Thymus (tissue), 11 donors: ENCODE measurements at regions not wholly inside any gene's neighbourhood (a gene's known extent, or its start where the extent isn't known, plus 50 kb on each side); places are given as distances from the start of the nearest gene placed in this dataset.

Source experiments
- DNase-seq, 9 donors: peaks; one replicate each; pipeline ENCODE4 v3.0.0-alpha.2; 2013; ENCODE audit warnings: low spot score in 9 of 9, low read depth in 6 of 9, missing footprints in 1 of 9
- H3K27ac ChIP-seq, 2 donors: one replicate each; pipeline ENCODE4 v1.5.1; 2013; ENCODE audit warnings: control low read depth in 1 of 2, low read depth in 1 of 2, low read length in 1 of 2, mild to moderate bottlenecking in 1 of 2, moderate library complexity in 1 of 2
- H3K27me3 ChIP-seq, 2 donors: one replicate each; pipeline ENCODE4 v1.5.1; 2013; ENCODE audit warnings: low read length in 1 of 2; ENCODE audit not compliant: control insufficient read depth in 2 of 2, insufficient read depth in 1 of 2
- H3K36me3 ChIP-seq, 2 donors: one replicate each; pipeline ENCODE4 v1.5.1; 2013; ENCODE audit warnings: low read length in 1 of 2, mild to moderate bottlenecking in 1 of 2, moderate library complexity in 1 of 2; ENCODE audit not compliant: control insufficient read depth in 2 of 2, insufficient read depth in 2 of 2
- H3K4me1 ChIP-seq, 2 donors: one replicate each; pipeline ENCODE4 v1.5.1; 2013; ENCODE audit warnings: low read length in 2 of 2; ENCODE audit not compliant: control insufficient read depth in 2 of 2, insufficient read depth in 2 of 2
- H3K4me3 ChIP-seq, 2 donors: one replicate each; pipeline ENCODE4 v1.5.1; 2013; ENCODE audit warnings: low read length in 2 of 2, control low read depth in 1 of 2, mild to moderate bottlenecking in 1 of 2
- H3K9me3 ChIP-seq, 2 donors: one replicate each; pipeline ENCODE4 v1.5.1; 2013; ENCODE audit warnings: low read length in 1 of 2, mild to moderate bottlenecking in 1 of 2; ENCODE audit not compliant: control insufficient read depth in 2 of 2, insufficient read depth in 1 of 2
- WGBS: extraction: QIAGEN DNeasy Blood & Tissue Kit; methylation state at CpG from one replicate; pipeline ENCODE4 v1.1.7; 2013; 5-methylcytosine and 5-hydroxymethylcytosine counted together
- donor health status: healthy.

DNA sequence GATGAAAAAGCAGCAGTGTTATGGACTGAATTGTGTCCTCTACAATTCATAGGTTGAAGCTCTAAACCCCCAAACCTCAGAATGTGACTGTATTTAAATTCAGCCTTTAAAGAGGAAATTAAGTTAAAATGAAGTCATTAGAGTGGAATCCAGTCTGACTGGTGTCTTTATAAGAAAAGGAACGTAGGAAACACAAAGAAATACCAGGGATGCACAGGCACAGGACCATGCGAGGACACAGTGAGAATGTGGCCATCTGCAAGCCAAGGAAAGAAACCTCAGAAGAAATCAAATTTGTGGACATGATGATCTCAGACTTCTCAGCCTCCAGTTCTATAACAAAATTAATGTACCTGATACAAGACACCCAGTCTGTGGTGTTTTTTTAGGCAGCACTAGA is 971.2 kb upstream of the CDH9 start:
- H3K27ac ChIP-seq: no peak overlapping the region
- WGBS: 81% methylated on average over 2 of the region's 2 CpGs
- H3K4me1 ChIP-seq: no peaks in the 10 kb centered on the region
- peaks cover 0 to 18% of the 10 kb centered on the region in 2 donors for H3K9me3 ChIP-seq
- no peaks in the 10 kb centered on the region for H3K36me3 ChIP-seq
- no peaks in the 10 kb centered on the region for H3K27me3 ChIP-seq
- no peak for DNase-seq
- no peak overlapping the region for H3K4me3 ChIP-seq

DNA sequence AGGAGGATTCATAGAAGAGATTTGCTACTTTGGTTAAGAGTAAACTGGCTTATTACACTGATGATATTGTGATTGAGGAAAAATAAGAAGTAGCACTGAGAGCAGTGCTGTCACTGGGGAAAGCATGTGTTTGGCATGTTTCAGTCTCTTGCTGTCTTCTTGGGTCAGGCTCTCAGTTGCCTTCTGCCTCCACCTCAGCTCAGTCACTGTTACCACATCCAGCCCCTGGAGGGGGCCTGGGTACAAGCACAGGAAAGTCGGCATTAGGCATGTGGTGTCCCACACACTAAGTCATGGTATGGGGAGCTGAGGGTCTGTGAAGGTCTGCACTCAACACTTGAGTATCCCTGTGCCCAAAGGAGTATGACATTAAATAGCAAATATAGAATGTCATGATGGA is 958.3 kb upstream of the CDH9 start:
- Histone ChIP-seq H3K4me1 (no peaks in the 10 kb centered on the region), H3K36me3 (no peaks in the 10 kb centered on the region), H3K9me3 (peaks cover 0 to 3% of the 10 kb centered on the region in 2 donors), H3K27ac (no peak overlapping the region), H3K4me3 (no peak overlapping the region), H3K27me3 (no peaks in the 10 kb centered on the region)
- 0% methylated on average over 1 of the region's 1 CpG for WGBS
- DNase-seq: no peak

DNA sequence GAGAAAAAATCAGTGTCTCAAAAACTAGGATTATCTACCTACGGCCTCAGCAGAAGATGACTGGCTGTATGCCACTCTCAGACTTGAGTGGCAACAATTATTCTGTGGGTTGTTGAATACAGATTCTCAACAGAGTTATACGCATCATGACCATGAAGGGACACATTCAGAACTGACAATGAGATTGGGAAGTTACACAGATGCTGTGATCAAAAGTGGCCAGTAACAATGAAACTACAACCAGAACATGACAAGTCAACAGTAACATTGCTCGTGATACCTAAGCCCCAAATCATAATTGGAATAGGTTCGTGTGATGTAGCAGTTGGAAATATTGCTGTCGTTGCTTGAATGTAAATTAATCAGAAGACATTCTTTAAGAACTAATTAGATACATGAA is 957.5 kb upstream of the CDH9 start:
- no peak for DNase-seq
- Histone ChIP-seq H3K9me3 (peaks cover 0 to 3% of the 10 kb centered on the region in 2 donors), H3K27me3 (no peaks in the 10 kb centered on the region), H3K27ac (no peak overlapping the region), H3K4me3 (no peak overlapping the region), H3K4me1 (no peaks in the 10 kb centered on the region), H3K36me3 (no peaks in the 10 kb centered on the region)
- 95% methylated on average over 5 of the region's 5 CpGs for WGBS

DNA sequence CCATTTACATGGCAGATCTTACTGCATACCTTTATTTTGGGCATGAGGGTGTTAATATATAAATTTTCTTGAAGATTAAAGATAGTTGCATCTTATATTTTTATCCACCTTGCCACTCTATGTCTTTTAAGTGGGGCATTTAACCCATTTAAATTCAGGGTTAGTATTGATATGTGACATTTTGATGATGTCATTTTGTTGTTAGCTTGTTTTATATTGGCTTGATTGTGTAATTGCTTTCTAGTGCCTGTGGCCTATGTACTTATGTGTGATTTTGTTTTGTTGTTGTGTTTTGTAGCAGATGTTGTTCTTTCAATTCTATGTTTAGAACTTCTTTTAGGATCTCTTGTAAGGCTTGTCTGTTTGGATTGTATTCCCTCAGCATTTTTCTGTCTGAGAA is 939.9 kb upstream of the CDH9 start:
- Histone ChIP-seq H3K27ac (no peak overlapping the region), H3K4me1 (no peaks in the 10 kb centered on the region), H3K27me3 (no peaks in the 10 kb centered on the region), H3K4me3 (no peak overlapping the region), H3K9me3 (no peaks in the 10 kb centered on the region), H3K36me3 (no peaks in the 10 kb centered on the region)
- DNase-seq: no peak

DNA sequence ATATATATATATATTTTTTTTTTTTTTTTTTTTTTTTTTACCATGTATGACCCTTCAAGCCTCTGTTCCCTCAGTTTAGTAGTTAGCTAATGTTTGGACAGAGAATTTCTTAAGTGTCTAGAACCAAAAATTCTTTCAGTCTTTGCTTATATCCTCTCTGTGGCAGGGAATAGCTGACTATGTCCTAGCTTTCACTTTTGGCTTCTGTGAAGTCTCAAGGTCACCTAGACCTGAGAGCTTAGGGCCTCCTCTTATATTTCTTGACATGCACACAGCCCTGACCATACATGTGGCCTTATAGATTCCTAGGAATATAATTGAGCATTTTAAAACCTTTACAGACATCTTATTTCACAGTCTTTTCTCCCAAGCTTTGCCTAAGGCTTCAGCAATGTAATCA is 930.8 kb upstream of the CDH9 start:
- Histone ChIP-seq H3K4me3 (no peak overlapping the region), H3K27me3 (no peaks in the 10 kb centered on the region), H3K4me1 (no peaks in the 10 kb centered on the region), H3K27ac (no peak overlapping the region), H3K9me3 (peaks cover 0 to 5% of the 10 kb centered on the region in 2 donors), H3K36me3 (no peaks in the 10 kb centered on the region)
- DNase-seq: no peak

DNA sequence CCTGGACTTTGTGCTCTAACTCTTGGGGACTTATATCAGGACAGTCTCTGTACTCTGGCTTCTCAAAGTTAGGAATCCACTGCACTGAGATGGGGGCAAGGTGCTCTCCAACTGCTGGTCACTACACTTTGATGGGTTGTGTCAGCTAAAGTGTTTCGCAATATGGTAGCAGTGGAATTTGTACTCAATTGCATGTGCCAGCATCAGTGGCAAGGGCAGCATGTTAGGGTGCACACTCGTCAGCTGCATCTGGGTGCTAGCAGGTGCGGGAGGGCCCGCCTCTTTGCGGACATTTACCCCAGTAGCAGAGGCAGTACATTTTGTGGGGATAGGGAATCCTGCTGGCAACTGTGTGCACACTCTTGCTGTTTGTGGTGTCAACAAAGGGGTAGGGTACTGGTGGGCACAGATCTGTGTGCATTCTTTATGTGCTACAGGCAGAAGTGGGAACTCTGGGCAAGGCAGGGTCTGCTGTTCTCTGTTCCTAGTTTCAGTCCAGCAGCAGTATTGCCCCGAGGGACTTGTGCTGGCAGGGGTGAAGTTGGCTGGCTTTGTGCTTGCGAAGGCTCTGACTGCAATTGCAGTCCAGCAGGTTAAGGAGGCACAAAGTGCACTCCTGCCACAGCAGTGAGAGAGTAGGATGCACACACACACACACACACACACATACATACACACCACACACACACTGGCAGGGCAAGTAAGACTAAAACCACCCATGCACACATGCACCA is 924.8 kb upstream of the CDH9 start:
- H3K27ac ChIP-seq: no peak overlapping the region
- H3K27me3 ChIP-seq: no peaks in the 10 kb centered on the region
- H3K4me3 ChIP-seq: no peak overlapping the region
- no peak for DNase-seq
- H3K36me3 ChIP-seq: no peaks in the 10 kb centered on the region
- H3K9me3 ChIP-seq: peaks cover 0 to 18% of the 10 kb centered on the region in 2 donors
- 96% methylated on average over 7 of the region's 7 CpGs for WGBS
- H3K4me1 ChIP-seq: no peaks in the 10 kb centered on the region

DNA sequence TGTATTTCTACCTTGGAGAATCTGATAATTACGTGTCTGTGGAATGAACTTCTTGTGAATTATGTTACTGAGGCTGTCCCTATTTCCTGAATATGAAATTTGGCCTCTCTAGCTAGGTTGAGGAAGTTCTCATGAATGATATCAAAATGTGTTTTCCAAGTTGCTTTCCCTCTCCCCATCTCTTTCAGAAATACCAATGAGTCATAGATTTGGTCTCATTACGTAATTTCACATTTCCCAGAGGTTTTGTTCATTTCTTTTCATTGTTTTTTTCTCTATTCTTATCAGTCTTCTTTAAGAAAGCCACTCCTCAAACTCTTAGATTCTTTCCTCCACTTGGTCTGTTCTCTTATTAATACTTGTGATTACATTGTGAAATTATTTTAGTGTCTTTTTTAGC is 923.8 kb upstream of the CDH9 start:
- Histone ChIP-seq H3K27me3 (no peaks in the 10 kb centered on the region), H3K9me3 (peaks cover 0 to 18% of the 10 kb centered on the region in 2 donors), H3K4me1 (no peaks in the 10 kb centered on the region), H3K36me3 (no peaks in the 10 kb centered on the region), H3K27ac (no peak overlapping the region), H3K4me3 (no peak overlapping the region)
- 82% methylated on average over 2 of the region's 2 CpGs for WGBS
- DNase-seq: no peak

DNA sequence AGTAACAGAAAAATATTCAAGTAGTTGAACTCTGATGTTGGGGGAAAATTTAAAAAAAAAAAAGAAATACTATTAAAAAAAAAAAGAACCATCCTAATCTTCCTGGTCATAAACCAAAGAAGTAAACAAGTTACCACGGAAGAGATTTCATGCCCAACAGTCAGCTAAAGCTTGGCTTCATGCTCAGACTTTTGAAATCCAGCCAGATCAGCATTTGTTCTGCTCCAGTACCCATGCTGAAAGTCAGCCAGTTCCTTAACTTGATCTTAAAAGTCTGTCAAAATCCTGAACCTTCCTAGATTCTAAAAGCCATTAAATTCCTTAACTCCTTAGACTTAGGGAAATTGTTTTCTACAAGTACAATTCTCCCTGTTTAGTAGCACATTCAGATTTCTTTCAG is 908.7 kb upstream of the CDH9 start:
- H3K27me3 ChIP-seq: no peaks in the 10 kb centered on the region
- 16% methylated on average over 1 of the region's 1 CpG for WGBS
- H3K9me3 ChIP-seq: no peaks in the 10 kb centered on the region
- H3K4me3 ChIP-seq: no peak overlapping the region
- peak in 2 of 9 donors; percentile 4 to 10 for DNase-seq
- H3K4me1 ChIP-seq: no peaks in the 10 kb centered on the region
- no peaks in the 10 kb centered on the region for H3K36me3 ChIP-seq
- no peak overlapping the region for H3K27ac ChIP-seq

DNA sequence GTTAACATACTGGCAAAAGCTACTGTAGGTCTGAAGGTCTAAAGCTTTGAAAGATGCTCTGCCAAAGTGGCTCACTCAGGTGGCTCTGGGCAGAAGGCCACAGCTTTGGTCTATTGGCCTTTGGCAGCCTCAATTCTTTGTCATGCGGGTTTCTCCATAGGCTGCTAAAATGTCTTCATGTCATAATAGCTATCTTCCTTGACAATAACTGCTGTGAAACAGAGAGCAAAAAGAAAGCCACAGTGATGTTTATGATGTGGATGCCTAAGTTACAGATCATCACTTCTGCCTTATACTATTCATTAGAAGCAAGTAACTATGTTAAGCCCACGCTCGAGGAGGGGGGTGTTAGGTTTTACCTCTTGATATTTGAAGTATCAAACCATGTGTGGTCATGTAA is 906.1 kb upstream of the CDH9 start:
- Histone ChIP-seq H3K27me3 (no peaks in the 10 kb centered on the region), H3K36me3 (no peaks in the 10 kb centered on the region), H3K4me1 (no peaks in the 10 kb centered on the region), H3K9me3 (no peaks in the 10 kb centered on the region), H3K27ac (no peak overlapping the region), H3K4me3 (no peak overlapping the region)
- WGBS: 96% methylated on average over 3 of the region's 3 CpGs
- DNase-seq: no peak

DNA sequence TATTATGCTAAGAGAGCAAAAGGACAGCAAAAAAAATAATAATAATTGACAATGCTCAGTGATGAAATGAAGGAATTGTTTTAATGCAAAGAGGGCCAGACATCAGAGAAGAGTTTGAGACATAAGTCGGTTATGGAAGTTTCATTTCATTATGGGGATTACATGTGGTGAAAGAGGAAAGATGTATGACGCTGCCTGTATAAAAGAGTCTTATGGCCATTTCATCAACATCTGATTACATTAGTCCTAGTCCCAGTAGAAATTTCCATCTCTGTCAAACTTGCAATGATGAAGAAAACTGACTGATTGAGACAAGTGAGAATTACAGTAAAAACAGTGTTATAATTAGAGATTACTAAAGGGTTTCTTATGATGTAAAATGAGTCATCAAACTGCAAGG is 900.6 kb upstream of the CDH9 start:
- Histone ChIP-seq H3K9me3 (no peaks in the 10 kb centered on the region), H3K27me3 (no peaks in the 10 kb centered on the region), H3K4me1 (no peaks in the 10 kb centered on the region), H3K36me3 (no peaks in the 10 kb centered on the region), H3K27ac (no peak overlapping the region), H3K4me3 (no peak overlapping the region)
- DNase-seq: no peak
- WGBS: 97% methylated on average over 2 of the region's 2 CpGs
